ENCODE measurements at regions not wholly inside any gene's neighbourhood (a gene's known extent, or its start where the extent isn't known, plus 50 kb on each side); places are given as distances from the start of the nearest gene placed in this dataset.

DNA sequence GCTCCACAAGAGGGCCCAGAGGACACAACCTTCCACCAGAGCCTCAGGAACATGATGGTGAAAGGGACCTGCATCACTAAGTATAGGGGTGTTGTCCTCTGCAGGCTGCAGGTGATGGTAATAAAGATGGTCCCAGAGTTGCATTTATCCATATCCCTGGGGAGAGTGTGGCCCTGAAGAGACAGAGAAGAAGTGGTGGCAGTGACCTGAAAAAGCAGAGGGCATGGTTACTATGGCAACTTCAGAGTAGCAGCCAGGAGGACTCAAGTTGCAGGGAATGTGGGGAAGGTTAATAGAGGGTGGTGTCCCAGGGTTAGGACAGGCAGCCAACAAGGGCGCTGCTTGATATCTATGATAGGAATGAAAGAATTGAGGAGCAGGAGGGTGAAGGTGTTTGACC, 57.1 kb downstream of the HLA-A start:
- TF ChIP-seq, protein P1, sequence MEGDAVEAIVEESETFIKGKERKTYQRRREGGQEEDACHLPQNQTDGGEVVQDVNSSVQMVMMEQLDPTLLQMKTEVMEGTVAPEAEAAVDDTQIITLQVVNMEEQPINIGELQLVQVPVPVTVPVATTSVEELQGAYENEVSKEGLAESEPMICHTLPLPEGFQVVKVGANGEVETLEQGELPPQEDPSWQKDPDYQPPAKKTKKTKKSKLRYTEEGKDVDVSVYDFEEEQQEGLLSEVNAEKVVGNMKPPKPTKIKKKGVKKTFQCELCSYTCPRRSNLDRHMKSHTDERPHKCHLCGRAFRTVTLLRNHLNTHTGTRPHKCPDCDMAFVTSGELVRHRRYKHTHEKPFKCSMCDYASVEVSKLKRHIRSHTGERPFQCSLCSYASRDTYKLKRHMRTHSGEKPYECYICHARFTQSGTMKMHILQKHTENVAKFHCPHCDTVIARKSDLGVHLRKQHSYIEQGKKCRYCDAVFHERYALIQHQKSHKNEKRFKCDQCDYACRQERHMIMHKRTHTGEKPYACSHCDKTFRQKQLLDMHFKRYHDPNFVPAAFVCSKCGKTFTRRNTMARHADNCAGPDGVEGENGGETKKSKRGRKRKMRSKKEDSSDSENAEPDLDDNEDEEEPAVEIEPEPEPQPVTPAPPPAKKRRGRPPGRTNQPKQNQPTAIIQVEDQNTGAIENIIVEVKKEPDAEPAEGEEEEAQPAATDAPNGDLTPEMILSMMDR (IDR thresholded peaks at IDR 0.05) = no peak
- TF ChIP-seq POLR2AphosphoS5 (IDR thresholded peaks at IDR 0.05) = no peak
